ENCODE measurements at regions not wholly inside any gene's neighbourhood (a gene's known extent, or its start where the extent isn't known, plus 50 kb on each side); places are given as distances from the start of the nearest gene placed in this dataset.

DNA sequence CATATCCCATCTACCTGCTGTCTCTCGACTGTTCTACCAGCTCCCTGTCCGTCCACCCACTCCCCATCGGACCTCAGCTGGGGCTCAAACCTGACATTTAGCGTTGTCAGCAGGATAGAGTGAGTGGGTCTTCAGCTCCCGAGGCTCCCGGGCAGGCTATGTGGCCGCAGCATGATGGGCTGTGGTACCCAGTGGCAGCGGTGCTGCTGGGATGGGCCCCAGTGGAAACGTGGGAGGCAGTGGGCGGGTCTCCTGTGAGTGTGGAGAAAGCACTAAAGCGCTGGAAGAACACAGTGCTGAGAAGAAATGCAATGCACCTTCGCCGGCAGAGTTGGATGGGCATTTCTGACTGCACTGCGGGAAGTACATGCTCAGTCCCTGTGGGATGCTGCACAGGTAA lies 204.8 kb upstream of the SYT4 start:
- no peak for TF ChIP-seq CTCF (conservative IDR thresholded peaks at IDR 0.05 in 1 of 2, IDR thresholded peaks at IDR 0.05 in 1 of 2; ENCODE audit: low read depth in 1 of 2, low read length in 2 of 2)
- no peak for TF ChIP-seq EZH2 (IDR thresholded peaks at IDR 0.05; ENCODE audit: low read length, missing control alignments)
